ENCODE measurements at regions not wholly inside any gene's neighbourhood (a gene's known extent, or its start where the extent isn't known, plus 50 kb on each side); places are given as distances from the start of the nearest gene placed in this dataset.
A peak's percentile ranks its signal among the peaks of the same experiment; 100 is the strongest.
"Not testable (repeated sequence)": the region's sequence is repeated elsewhere in the genome, so short reads cannot be mapped to it uniquely, and the experiment has no call there.

- H3K9me3 ChIP-seq = no peaks in the 10 kb centered on the region
- peak; percentile 75 to 79 for DNase-seq (ENCODE audit: extremely low spot score in 2 of 2)
- no peak overlapping the region for H3K27ac ChIP-seq
- no peaks in the 10 kb centered on the region for H3K27me3 ChIP-seq
- intact Hi-C loops (cut with DNase I) = no loop called here
- no peak overlapping the region for H3K4me3 ChIP-seq
- TF ChIP-seq CTCF (IDR thresholded peaks at IDR 0.05) = no peak
- no peak for TF ChIP-seq POLR2AphosphoS5 (IDR thresholded peaks at IDR 0.05; ENCODE audit: insufficient read depth in 1 of 2, low read depth in 1 of 2)
- no peak for TF ChIP-seq POLR2A (IDR thresholded peaks at IDR 0.05)
- H3K4me1 ChIP-seq = no peaks in the 10 kb centered on the region
- H3K36me3 ChIP-seq = no peaks in the 10 kb centered on the region
Measured at GRCh38 chr7:55261386-55261770, 103.8 kb upstream of the LANCL2 start.

GRCh38 chr7:55265328-55265727 lies 99.8 kb upstream of the LANCL2 start:
- H3K36me3 ChIP-seq; H3K4me1 ChIP-seq; H3K9me3 ChIP-seq; H3K4me3 ChIP-seq; H3K27me3 ChIP-seq; intact Hi-C loops (cut with DNase I); H3K27ac ChIP-seq: not testable (repeated sequence)
- peak; percentile 18 to 49 for DNase-seq (ENCODE audit: extremely low spot score in 2 of 2)

GRCh38 chr7:55265836-55266642 lies 99.1 kb upstream of the LANCL2 start:
- TF ChIP-seq CTCF (IDR thresholded peaks at IDR 0.05) = no peak
- no peak for TF ChIP-seq POLR2A (IDR thresholded peaks at IDR 0.05)
- TF ChIP-seq POLR2AphosphoS5 (IDR thresholded peaks at IDR 0.05; ENCODE audit: insufficient read depth in 1 of 2, low read depth in 1 of 2) = no peak
- no peak overlapping the region for H3K27ac ChIP-seq
- intact Hi-C loops (cut with DNase I) = no loop called here
- H3K4me3 ChIP-seq = no peak overlapping the region
- H3K4me1 ChIP-seq = no peaks in the 10 kb centered on the region
- DNase-seq (ENCODE audit: extremely low spot score in 2 of 2) = no peak
- no peaks in the 10 kb centered on the region for H3K9me3 ChIP-seq
- H3K36me3 ChIP-seq = no peaks in the 10 kb centered on the region
- H3K27me3 ChIP-seq = no peaks in the 10 kb centered on the region

- no peak overlapping the region for H3K27ac ChIP-seq
- intact Hi-C loops (cut with DNase I) = no loop called here
- H3K27me3 ChIP-seq = no peaks in the 10 kb centered on the region
- H3K9me3 ChIP-seq = no peaks in the 10 kb centered on the region
- TF ChIP-seq CTCF (IDR thresholded peaks at IDR 0.05) (no peak), POLR2AphosphoS5 (IDR thresholded peaks at IDR 0.05; ENCODE audit: insufficient read depth in 1 of 2, low read depth in 1 of 2) (no peak)
- H3K36me3 ChIP-seq = no peaks in the 10 kb centered on the region
- DNase-seq (ENCODE audit: extremely low spot score in 2 of 2) = peak in 1 of 2 donors; percentile 64
- H3K4me1 ChIP-seq = no peaks in the 10 kb centered on the region
- H3K4me3 ChIP-seq = no peak overlapping the region
Measured at GRCh38 chr7:55271069-55271626, 94.0 kb upstream of the LANCL2 start.

- intact Hi-C loops (cut with DNase I) = no loop called here
- Histone ChIP-seq H3K27me3 (no peaks in the 10 kb centered on the region), H3K9me3 (no peaks in the 10 kb centered on the region), H3K4me1 (no peaks in the 10 kb centered on the region), H3K27ac (no peak overlapping the region), H3K4me3 (no peak overlapping the region), H3K36me3 (no peaks in the 10 kb centered on the region)
- TF ChIP-seq POLR2A (IDR thresholded peaks at IDR 0.05) (no peak), POLR2AphosphoS5 (IDR thresholded peaks at IDR 0.05; ENCODE audit: insufficient read depth in 1 of 2, low read depth in 1 of 2) (no peak)
- DNase-seq (ENCODE audit: extremely low spot score in 2 of 2) = no peak
Measured at GRCh38 chr7:55271661-55272060, 93.5 kb upstream of the LANCL2 start.

- no peaks in the 10 kb centered on the region for H3K4me1 ChIP-seq
- H3K27ac ChIP-seq = no peak overlapping the region
- no peak overlapping the region for H3K4me3 ChIP-seq
- no peak for DNase-seq (ENCODE audit: extremely low spot score in 2 of 2)
- no peaks in the 10 kb centered on the region for H3K36me3 ChIP-seq
- no peaks in the 10 kb centered on the region for H3K9me3 ChIP-seq
- TF ChIP-seq POLR2A (IDR thresholded peaks at IDR 0.05) = no peak
- intact Hi-C loops (cut with DNase I) = no loop called here
- H3K27me3 ChIP-seq = no peaks in the 10 kb centered on the region
Measured at GRCh38 chr7:55272328-55272727, 92.8 kb upstream of the LANCL2 start.

Data from vagina (tissue), 2 donors.